ENCODE measurements at regions not wholly inside any gene's neighbourhood (a gene's known extent, or its start where the extent isn't known, plus 50 kb on each side); places are given as distances from the start of the nearest gene placed in this dataset.

GRCh38 chr3:127106456-127106855, 86.5 kb upstream of the PRR23E start:
- FAIRE-seq (no peak), DNase-seq (ENCODE audit: low read depth, low spot score) (no peak)
- no peak overlapping the region for H3K4me2 ChIP-seq (ENCODE audit: insufficient read depth, low read length)
- TF ChIP-seq MAX (IDR thresholded peaks at IDR 0.05; ENCODE audit: insufficient read depth, insufficient read length) = no peak
- TF ChIP-seq MYC (IDR thresholded peaks at IDR 0.05; ENCODE audit: low read depth, low read length) = no peak
- no peak for TF ChIP-seq POLR2AphosphoS5 (IDR thresholded peaks at IDR 0.05; ENCODE audit: insufficient read depth, low read depth, low read length)
- no peak for TF ChIP-seq GATA2 (IDR thresholded peaks at IDR 0.05; ENCODE audit: insufficient read depth, insufficient read length, low read depth, low read length)
- no peak for TF ChIP-seq CTCF (IDR thresholded peaks at IDR 0.05; ENCODE audit: extremely low read depth in 1 of 2, insufficient read depth in 1 of 2, low read depth in 1 of 2, low read length in 2 of 2)
- no peak for TF ChIP-seq FOS (IDR thresholded peaks at IDR 0.05; ENCODE audit: borderline replicate concordance, insufficient read depth, low read length)
- no peaks in the 10 kb centered on the region for H4K20me1 ChIP-seq (replicated peaks; ENCODE audit: control insufficient read depth, extremely low read depth, insufficient read depth, low read length)
- no TSS peak for BruUV-seq (replicated peaks)
- POLR2A ChIA-PET = no interaction called here
- no peak overlapping the region for H3K4me3 ChIP-seq (replicated peaks in 1 of 3; ENCODE audit: insufficient read depth in 1 of 3, low read depth in 1 of 3, low read length in 3 of 3)
- H3K9me1 ChIP-seq (replicated peaks; ENCODE audit: control insufficient read depth, extremely low read depth, insufficient read depth, low read length) = no peaks in the 10 kb centered on the region
- dilution Hi-C loops (cut with MboI; ENCODE audit: extremely low pct_ligation_motif_present, low sequenced_read_pairs) = no loop called here
- H3K9me3 ChIP-seq (replicated peaks; ENCODE audit: control insufficient read depth, insufficient read depth, low read length) = no peaks in the 10 kb centered on the region
- H3K27ac ChIP-seq (ENCODE audit: insufficient read depth, low read depth, low read length) = no peak overlapping the region
- CTCF ChIA-PET = no interaction called here
- no peaks in the 10 kb centered on the region for H3K79me2 ChIP-seq (ENCODE audit: control insufficient read depth, insufficient read depth, low read length)
- intact Hi-C loops (cut with micrococcal nuclease) = no loop called here
- no peaks in the 10 kb centered on the region for H3K36me3 ChIP-seq (ENCODE audit: control insufficient read depth in 2 of 2, extremely low read depth in 1 of 2, insufficient read depth in 2 of 2, low read length in 2 of 2)
- H3K9ac ChIP-seq (replicated peaks; ENCODE audit: extremely low read depth, insufficient read depth, low read length) = no peak overlapping the region
- H2AFZ ChIP-seq (ENCODE audit: low read depth, low read length) = no peak overlapping the region
- no peaks in the 10 kb centered on the region for H3K27me3 ChIP-seq (ENCODE audit: control insufficient read depth in 2 of 2, insufficient read depth in 2 of 2, low read length in 2 of 2)
- H3K4me1 ChIP-seq (ENCODE audit: control insufficient read depth, extremely low read depth, insufficient read depth, low read length) = no peaks in the 10 kb centered on the region

- FAIRE-seq = no peak
- BruUV-seq (replicated peaks) = no TSS peak
- H3K9me1 ChIP-seq (replicated peaks; ENCODE audit: control insufficient read depth, extremely low read depth, insufficient read depth, low read length) = no peaks in the 10 kb centered on the region
- no peaks in the 10 kb centered on the region for H3K4me1 ChIP-seq (ENCODE audit: control insufficient read depth, extremely low read depth, insufficient read depth, low read length)
- TF ChIP-seq MYC (IDR thresholded peaks at IDR 0.05; ENCODE audit: low read depth, low read length) (no peak), JUN (IDR thresholded peaks at IDR 0.05; ENCODE audit: borderline replicate concordance, insufficient read depth, insufficient read length, low read depth) (no peak), CTCF (IDR thresholded peaks at IDR 0.05; ENCODE audit: extremely low read depth in 1 of 2, insufficient read depth in 1 of 2, low read depth in 1 of 2, low read length in 2 of 2) (no peak)
- dilution Hi-C loops (cut with MboI; ENCODE audit: extremely low pct_ligation_motif_present, low sequenced_read_pairs) (no loop called here), intact Hi-C loops (cut with micrococcal nuclease) (no loop called here)
- H3K27me3 ChIP-seq (ENCODE audit: control insufficient read depth in 2 of 2, insufficient read depth in 2 of 2, low read length in 2 of 2) = no peaks in the 10 kb centered on the region
- POLR2A ChIA-PET = no interaction called here
- no peaks in the 10 kb centered on the region for H3K9me3 ChIP-seq (replicated peaks; ENCODE audit: control insufficient read depth, insufficient read depth, low read length)
- H3K9ac ChIP-seq (replicated peaks; ENCODE audit: extremely low read depth, insufficient read depth, low read length) = no peak overlapping the region
- no peaks in the 10 kb centered on the region for H3K79me2 ChIP-seq (ENCODE audit: control insufficient read depth, insufficient read depth, low read length)
- DNase-seq (ENCODE audit: low read depth, low spot score) = no peak
- H4K20me1 ChIP-seq (replicated peaks; ENCODE audit: control insufficient read depth, extremely low read depth, insufficient read depth, low read length) = no peaks in the 10 kb centered on the region
- H3K27ac ChIP-seq (ENCODE audit: insufficient read depth, low read depth, low read length) = no peak overlapping the region
- no peak overlapping the region for H3K4me2 ChIP-seq (ENCODE audit: insufficient read depth, low read length)
- H3K4me3 ChIP-seq (replicated peaks in 1 of 3; ENCODE audit: insufficient read depth in 1 of 3, low read depth in 1 of 3, low read length in 3 of 3) = no peak overlapping the region
- CTCF ChIA-PET = no interaction called here
- no peak overlapping the region for H2AFZ ChIP-seq (ENCODE audit: low read depth, low read length)
- no peaks in the 10 kb centered on the region for H3K36me3 ChIP-seq (ENCODE audit: control insufficient read depth in 2 of 2, extremely low read depth in 1 of 2, insufficient read depth in 2 of 2, low read length in 2 of 2)
Observed at GRCh38 chr3:127107002-127107401, 85.9 kb upstream of the PRR23E start.
